GM23338 (cell line): ENCODE measurements at regions not wholly inside any gene's neighbourhood (a gene's known extent, or its start where the extent isn't known, plus 50 kb on each side); places are given as distances from the start of the nearest gene placed in this dataset.

ENCODE experiments used
- ATAC-seq: fragments of 200-7000 bp; cut with Tn5 transposase; 3 replicates; pipeline ENCODE4 v1.9.1; 2020
- DNase-seq: peaks from one replicate; pipeline ENCODE4 v3.0.0-alpha.2; 2015; ENCODE audit warnings: low spot score
- H2AFZ ChIP-seq: fragments of 200-600 bp; sonication (generic); 2 replicates; pipeline ENCODE4 v1.8.0; 2016; ENCODE audit warnings: antibody characterized with exemption, mild to moderate bottlenecking, moderate library complexity
- H3F3A ChIP-seq: fragments of 200-600 bp; sonication (generic); replicated peaks from 2 replicates; pipeline ENCODE4 v1.8.0; 2017; ENCODE audit warnings: antibody characterized with exemption, mixed run types, low read depth
- H3K27ac ChIP-seq: fragments of 200-600 bp; sonication (generic); 2 replicates; pipeline ENCODE4 v1.6.1; 2016; ENCODE audit warnings: low read depth
- H3K27me3 ChIP-seq: fragments of 200-600 bp; sonication (generic); 2 replicates; pipeline ENCODE4 v1.8.0; 2016; ENCODE audit warnings: mild to moderate bottlenecking, mixed run types, moderate library complexity; ENCODE audit not compliant: insufficient read depth
- H3K36me3 ChIP-seq: fragments of 200-600 bp; sonication (generic); 2 replicates; pipeline ENCODE4 v1.8.0; 2016; ENCODE audit warnings: mild to moderate bottlenecking; ENCODE audit not compliant: insufficient read depth
- H3K4me1 ChIP-seq: fragments of 200-600 bp; sonication (generic); 2 replicates; pipeline ENCODE4 v1.8.0; 2016; ENCODE audit warnings: mild to moderate bottlenecking, moderate library complexity; ENCODE audit not compliant: insufficient read depth
- H3K4me2 ChIP-seq: fragments of 200-600 bp; sonication (generic); 2 replicates; pipeline ENCODE4 v1.7.1; 2017; ENCODE audit warnings: mixed run types
- H3K4me3 ChIP-seq: fragments of 200-600 bp; sonication (generic); 2 replicates; pipeline ENCODE4 v1.6.1; 2016; ENCODE audit warnings: mixed run types
- H3K79me2 ChIP-seq: fragments of 200-600 bp; sonication (generic); replicated peaks from 2 replicates; pipeline ENCODE4 v1.8.0; 2017; ENCODE audit warnings: mild to moderate bottlenecking; ENCODE audit not compliant: insufficient read depth
- H3K9me2 ChIP-seq: fragments of 200-600 bp; sonication (generic); 2 replicates; pipeline ENCODE4 v1.8.0; 2017; ENCODE audit not compliant: insufficient read depth
- H4K20me1 ChIP-seq: fragments of 200-600 bp; sonication (generic); replicated peaks from 2 replicates; pipeline ENCODE4 v1.8.0; 2017; ENCODE audit warnings: mild to moderate bottlenecking; ENCODE audit not compliant: insufficient read depth
- H3K27ac Mint-ChIP-seq: 2 replicates; pipeline ENCODE4 v1.8.0; 2020; ENCODE audit warnings: inconsistent platforms, mild to moderate bottlenecking, moderate library complexity, mixed read lengths
- H3K27me3 Mint-ChIP-seq: 3 replicates; pipeline ENCODE4 v1.8.0; 2022; ENCODE audit warnings: low read depth, mild to moderate bottlenecking, moderate library complexity, mixed read lengths, inconsistent platforms; ENCODE audit not compliant: insufficient read depth, poor library complexity
- H3K36me3 Mint-ChIP-seq: 3 replicates; pipeline ENCODE4 v1.8.0; 2021; ENCODE audit warnings: low read depth, mild to moderate bottlenecking, inconsistent platforms, moderate library complexity, mixed read lengths
- H3K4me1 Mint-ChIP-seq: 3 replicates; pipeline ENCODE4 v1.8.0; 2020; ENCODE audit warnings: mild to moderate bottlenecking, inconsistent platforms, mixed read lengths
- H3K4me3 Mint-ChIP-seq: 3 replicates; pipeline ENCODE4 v1.8.0; 2021; ENCODE audit warnings: moderate library complexity, mild to moderate bottlenecking, inconsistent platforms, mixed read lengths
- H3K9me3 Mint-ChIP-seq: 3 replicates; pipeline ENCODE4 v1.8.0; 2020; ENCODE audit warnings: moderate library complexity, mild to moderate bottlenecking, inconsistent platforms, mixed read lengths
- EZH2phosphoT487 ChIP-seq: fragments of 200-600 bp; sonication (generic); IDR thresholded peaks from one replicate; pipeline ENCODE4 v1.8.1; 2018; ENCODE audit warnings: antibody characterized with exemption; ENCODE audit not compliant: unreplicated experiment
- JUNB ChIP-seq: IDR thresholded peaks from one replicate; pipeline ENCODE4 v1.6.1; 2016; ENCODE audit warnings: antibody characterized with exemption; ENCODE audit not compliant: unreplicated experiment
- NANOG ChIP-seq: IDR thresholded peaks from 2 replicates; pipeline ENCODE4 v1.6.1; 2016; ENCODE audit warnings: antibody characterized with exemption, borderline replicate concordance
- REST ChIP-seq: IDR thresholded peaks from one replicate; pipeline ENCODE4 v1.6.1; 2018; ENCODE audit warnings: antibody characterized with exemption; ENCODE audit not compliant: unreplicated experiment
- STAT1 ChIP-seq: IDR thresholded peaks from one replicate; pipeline ENCODE4 v1.6.1; 2016; ENCODE audit warnings: antibody characterized with exemption; ENCODE audit not compliant: unreplicated experiment
- ZNF114 ChIP-seq: fragments of 250-450 bp; sonication (Bioruptor Pico); IDR thresholded peaks from 2 replicates; pipeline ENCODE4 v1.5.0; 2020; ENCODE audit warnings: mild to moderate bottlenecking, moderate library complexity
- ZNF331 ChIP-seq: fragments of 250-450 bp; sonication (Bioruptor Pico); IDR thresholded peaks from 2 replicates; pipeline ENCODE4 v1.5.0; 2020; ENCODE audit warnings: low read depth, mild to moderate bottlenecking, moderate library complexity
- TF ChIP-seq, protein P1 (sequence below), 2 experiments: fragments of 200-600 bp in 1 of 2; sonication (generic) in 1 of 2; conservative IDR thresholded peaks; 2 replicates each; pipeline versions ENCODE4 v1.5.1 to v1.6.1; 2016 to 2017; ENCODE audit warnings: antibody characterized with exemption in 2 of 2, low read depth in 2 of 2, mild to moderate bottlenecking in 2 of 2, moderate library complexity in 1 of 2
- TF ChIP-seq, protein P2 (sequence below): fragments of 250-450 bp; sonication (Bioruptor Pico); IDR thresholded peaks from 2 replicates; pipeline ENCODE4 v1.5.0; 2020; ENCODE audit warnings: mild to moderate bottlenecking, moderate library complexity
- TF ChIP-seq, protein P3 (sequence below): IDR thresholded peaks from 2 replicates; pipeline ENCODE4 v1.6.1; 2016; ENCODE audit warnings: antibody characterized with exemption

- TF ChIP-seq EZH2phosphoT487 (no peak), ZNF114 (CRISPR knock-in tag) (no peak), NANOG (no peak), ZNF331 (CRISPR knock-in tag) (no peak), JUNB (no peak), STAT1 (no peak), REST (no peak)
- TF ChIP-seq, protein P1, sequence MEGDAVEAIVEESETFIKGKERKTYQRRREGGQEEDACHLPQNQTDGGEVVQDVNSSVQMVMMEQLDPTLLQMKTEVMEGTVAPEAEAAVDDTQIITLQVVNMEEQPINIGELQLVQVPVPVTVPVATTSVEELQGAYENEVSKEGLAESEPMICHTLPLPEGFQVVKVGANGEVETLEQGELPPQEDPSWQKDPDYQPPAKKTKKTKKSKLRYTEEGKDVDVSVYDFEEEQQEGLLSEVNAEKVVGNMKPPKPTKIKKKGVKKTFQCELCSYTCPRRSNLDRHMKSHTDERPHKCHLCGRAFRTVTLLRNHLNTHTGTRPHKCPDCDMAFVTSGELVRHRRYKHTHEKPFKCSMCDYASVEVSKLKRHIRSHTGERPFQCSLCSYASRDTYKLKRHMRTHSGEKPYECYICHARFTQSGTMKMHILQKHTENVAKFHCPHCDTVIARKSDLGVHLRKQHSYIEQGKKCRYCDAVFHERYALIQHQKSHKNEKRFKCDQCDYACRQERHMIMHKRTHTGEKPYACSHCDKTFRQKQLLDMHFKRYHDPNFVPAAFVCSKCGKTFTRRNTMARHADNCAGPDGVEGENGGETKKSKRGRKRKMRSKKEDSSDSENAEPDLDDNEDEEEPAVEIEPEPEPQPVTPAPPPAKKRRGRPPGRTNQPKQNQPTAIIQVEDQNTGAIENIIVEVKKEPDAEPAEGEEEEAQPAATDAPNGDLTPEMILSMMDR (conservative IDR thresholded peaks at IDR 0.05; ENCODE audit: low read depth in 2 of 2) = no peak
- TF ChIP-seq, protein P2, sequence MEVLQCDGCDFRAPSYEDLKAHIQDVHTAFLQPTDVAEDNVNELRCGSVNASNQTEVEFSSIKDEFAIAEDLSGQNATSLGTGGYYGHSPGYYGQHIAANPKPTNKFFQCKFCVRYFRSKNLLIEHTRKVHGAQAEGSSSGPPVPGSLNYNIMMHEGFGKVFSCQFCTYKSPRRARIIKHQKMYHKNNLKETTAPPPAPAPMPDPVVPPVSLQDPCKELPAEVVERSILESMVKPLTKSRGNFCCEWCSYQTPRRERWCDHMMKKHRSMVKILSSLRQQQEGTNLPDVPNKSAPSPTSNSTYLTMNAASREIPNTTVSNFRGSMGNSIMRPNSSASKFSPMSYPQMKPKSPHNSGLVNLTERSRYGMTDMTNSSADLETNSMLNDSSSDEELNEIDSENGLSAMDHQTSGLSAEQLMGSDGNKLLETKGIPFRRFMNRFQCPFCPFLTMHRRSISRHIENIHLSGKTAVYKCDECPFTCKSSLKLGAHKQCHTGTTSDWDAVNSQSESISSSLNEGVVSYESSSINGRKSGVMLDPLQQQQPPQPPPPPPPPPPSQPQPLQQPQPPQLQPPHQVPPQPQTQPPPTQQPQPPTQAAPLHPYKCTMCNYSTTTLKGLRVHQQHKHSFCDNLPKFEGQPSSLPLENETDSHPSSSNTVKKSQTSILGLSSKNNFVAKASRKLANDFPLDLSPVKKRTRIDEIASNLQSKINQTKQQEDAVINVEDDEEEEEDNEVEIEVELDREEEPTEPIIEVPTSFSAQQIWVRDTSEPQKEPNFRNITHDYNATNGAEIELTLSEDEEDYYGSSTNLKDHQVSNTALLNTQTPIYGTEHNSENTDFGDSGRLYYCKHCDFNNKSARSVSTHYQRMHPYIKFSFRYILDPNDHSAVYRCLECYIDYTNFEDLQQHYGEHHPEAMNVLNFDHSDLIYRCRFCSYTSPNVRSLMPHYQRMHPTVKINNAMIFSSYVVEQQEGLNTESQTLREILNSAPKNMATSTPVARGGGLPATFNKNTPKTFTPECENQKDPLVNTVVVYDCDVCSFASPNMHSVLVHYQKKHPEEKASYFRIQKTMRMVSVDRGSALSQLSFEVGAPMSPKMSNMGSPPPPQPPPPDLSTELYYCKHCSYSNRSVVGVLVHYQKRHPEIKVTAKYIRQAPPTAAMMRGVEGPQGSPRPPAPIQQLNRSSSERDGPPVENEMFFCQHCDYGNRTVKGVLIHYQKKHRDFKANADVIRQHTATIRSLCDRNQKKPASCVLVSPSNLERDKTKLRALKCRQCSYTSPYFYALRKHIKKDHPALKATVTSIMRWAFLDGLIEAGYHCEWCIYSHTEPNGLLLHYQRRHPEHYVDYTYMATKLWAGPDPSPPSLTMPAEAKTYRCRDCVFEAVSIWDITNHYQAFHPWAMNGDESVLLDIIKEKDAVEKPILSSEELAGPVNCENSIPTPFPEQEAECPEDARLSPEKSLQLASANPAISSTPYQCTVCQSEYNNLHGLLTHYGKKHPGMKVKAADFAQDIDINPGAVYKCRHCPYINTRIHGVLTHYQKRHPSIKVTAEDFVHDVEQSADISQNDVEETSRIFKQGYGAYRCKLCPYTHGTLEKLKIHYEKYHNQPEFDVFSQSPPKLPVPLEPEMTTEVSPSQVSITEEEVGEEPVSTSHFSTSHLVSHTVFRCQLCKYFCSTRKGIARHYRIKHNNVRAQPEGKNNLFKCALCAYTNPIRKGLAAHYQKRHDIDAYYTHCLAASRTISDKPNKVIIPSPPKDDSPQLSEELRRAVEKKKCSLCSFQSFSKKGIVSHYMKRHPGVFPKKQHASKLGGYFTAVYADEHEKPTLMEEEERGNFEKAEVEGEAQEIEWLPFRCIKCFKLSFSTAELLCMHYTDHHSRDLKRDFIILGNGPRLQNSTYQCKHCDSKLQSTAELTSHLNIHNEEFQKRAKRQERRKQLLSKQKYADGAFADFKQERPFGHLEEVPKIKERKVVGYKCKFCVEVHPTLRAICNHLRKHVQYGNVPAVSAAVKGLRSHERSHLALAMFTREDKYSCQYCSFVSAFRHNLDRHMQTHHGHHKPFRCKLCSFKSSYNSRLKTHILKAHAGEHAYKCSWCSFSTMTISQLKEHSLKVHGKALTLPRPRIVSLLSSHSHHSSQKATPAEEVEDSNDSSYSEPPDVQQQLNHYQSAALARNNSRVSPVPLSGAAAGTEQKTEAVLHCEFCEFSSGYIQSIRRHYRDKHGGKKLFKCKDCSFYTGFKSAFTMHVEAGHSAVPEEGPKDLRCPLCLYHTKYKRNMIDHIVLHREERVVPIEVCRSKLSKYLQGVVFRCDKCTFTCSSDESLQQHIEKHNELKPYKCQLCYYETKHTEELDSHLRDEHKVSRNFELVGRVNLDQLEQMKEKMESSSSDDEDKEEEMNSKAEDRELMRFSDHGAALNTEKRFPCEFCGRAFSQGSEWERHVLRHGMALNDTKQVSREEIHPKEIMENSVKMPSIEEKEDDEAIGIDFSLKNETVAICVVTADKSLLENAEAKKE (CRISPR knock-in tag) = no peak
- TF ChIP-seq, protein P3, sequence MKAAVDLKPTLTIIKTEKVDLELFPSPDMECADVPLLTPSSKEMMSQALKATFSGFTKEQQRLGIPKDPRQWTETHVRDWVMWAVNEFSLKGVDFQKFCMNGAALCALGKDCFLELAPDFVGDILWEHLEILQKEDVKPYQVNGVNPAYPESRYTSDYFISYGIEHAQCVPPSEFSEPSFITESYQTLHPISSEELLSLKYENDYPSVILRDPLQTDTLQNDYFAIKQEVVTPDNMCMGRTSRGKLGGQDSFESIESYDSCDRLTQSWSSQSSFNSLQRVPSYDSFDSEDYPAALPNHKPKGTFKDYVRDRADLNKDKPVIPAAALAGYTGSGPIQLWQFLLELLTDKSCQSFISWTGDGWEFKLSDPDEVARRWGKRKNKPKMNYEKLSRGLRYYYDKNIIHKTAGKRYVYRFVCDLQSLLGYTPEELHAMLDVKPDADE = no peak
- Histone ChIP-seq H3K27me3 (no peaks in the 10 kb centered on the region), H3K4me1 (no peaks in the 10 kb centered on the region), H3K79me2 (no peaks in the 10 kb centered on the region), H3K27ac (no peak overlapping the region), H4K20me1 (no peaks in the 10 kb centered on the region), H3K4me3 (no peak overlapping the region), H3K36me3 (no peaks in the 10 kb centered on the region), H2AFZ (no peak overlapping the region), H3F3A (no peaks in the 10 kb centered on the region), H3K9me2 (no peaks in the 10 kb centered on the region), H3K4me2 (no peak overlapping the region)
- ATAC-seq (no peak), DNase-seq (no peak)
- no peaks in the 10 kb centered on the region for H3K4me1 Mint-ChIP-seq
- H3K27me3 Mint-ChIP-seq = peaks cover 4% of the 10 kb centered on the region
- no peak overlapping the region for H3K27ac Mint-ChIP-seq
- no peaks in the 10 kb centered on the region for H3K9me3 Mint-ChIP-seq
- no peak overlapping the region for H3K4me3 Mint-ChIP-seq
- H3K36me3 Mint-ChIP-seq = no peaks in the 10 kb centered on the region; the same call in 2 of the 3 replicates
Observed at GRCh38 chr17:73943416-73944110, 259.9 kb upstream of the RPL38 start.
